ENCODE measurements at regions not wholly inside any gene's neighbourhood (a gene's known extent, or its start where the extent isn't known, plus 50 kb on each side); places are given as distances from the start of the nearest gene placed in this dataset.

- TF ChIP-seq CTCF (IDR thresholded peaks at IDR 0.05; ENCODE audit: insufficient read depth, low read length) (no peak), GABPA (IDR thresholded peaks at IDR 0.05; ENCODE audit: low read depth) (no peak)
Measured at GRCh38 chr3:182544542-182544941, 248.8 kb upstream of the ATP11B start.

All from HL-60 (cell line).